Activated T-cell treated with anti-CD3 and anti-CD28 coated beads, Interleukin-2, amount 50 U/mL, for 48 hours (primary cell): ENCODE measurements at regions not wholly inside any gene's neighbourhood (a gene's known extent, or its start where the extent isn't known, plus 50 kb on each side); places are given as distances from the start of the nearest gene placed in this dataset.
A peak's percentile ranks its signal among the peaks of the same experiment; 100 is the strongest.

Experiments used
- DNase-seq, 2 experiments: peaks; one replicate each; pipeline ENCODE4 v3.0.0-alpha.2; 2020

DNA sequence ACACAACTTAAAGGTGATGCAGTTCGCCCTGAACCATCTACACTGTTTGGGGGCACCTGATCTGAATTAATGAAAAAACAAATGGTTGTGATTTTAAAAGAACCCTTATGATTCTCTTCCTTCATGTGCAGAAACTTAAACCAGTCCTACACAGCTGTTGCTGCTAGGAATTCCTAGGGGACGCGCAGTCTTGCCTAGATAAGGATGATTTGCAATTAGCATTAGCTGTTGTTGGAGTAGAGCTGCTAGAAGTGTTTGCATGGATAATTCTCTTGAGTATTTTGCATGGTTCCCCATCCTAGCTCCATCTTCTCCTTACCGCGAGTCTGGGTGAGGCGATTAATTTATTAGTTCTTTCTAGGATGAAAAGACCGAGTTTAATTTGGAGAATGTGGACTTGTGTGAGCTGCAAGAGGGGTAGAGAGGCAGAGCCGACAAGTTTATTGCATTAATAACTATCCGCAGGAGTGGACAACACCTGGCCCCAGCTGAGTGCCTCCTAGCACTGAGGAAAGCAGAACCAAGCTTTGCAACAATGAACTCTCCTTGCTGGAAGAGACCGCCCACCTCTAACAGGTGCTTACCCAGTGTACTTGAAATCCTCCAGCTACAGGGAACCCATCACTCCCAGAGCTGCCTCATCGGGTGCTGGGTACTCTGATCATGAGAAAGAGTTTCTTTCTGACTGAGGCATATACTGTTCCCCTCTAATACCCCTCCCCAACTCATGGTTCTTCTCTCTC is 75.0 kb upstream of the WNT7A start:
- DNase-seq, result no peak

DNA sequence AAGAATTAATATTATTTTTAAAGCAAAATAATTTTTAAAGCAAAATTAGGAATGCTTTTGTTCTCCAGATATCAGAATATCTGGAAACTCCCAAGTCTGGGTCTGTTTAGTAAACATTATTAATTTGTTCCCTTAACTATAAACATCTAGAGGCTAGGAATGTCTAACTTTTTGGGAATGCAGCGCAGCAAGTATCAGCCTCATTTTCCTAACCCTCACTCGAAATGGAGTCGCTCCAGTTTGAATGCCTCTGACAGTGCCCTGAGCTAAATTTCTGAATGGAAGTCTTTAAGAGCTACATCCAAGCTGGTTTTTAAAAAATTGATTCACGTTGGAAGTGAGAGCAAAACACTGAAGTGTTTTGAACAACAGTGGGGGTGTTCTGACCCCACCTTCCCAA is 74.4 kb upstream of the WNT7A start:
- DNase-seq, result no peak

GRCh38 chr3:13951184-13951583 is 71.3 kb upstream of the WNT7A start:
- no peak for DNase-seq

DNA sequence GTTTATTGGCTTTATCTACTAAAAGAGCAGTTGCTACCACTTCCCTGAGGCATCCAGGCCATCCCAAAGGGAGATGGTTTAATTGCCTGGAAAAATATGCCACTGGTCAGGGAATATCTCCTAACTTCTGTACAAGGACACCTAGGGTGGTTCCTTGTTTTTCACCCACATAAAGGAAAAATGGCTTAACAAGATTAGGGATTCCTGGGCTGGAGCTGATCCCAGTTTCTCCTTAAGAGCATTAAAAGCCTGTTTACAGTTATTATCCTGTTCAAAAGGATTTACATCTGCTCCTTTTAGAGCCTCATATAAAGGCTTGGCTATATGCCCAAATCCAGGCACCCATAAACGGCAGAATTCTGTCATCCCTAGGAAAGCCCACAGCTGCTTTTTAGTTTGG is 70.2 kb upstream of the WNT7A start:
- DNase-seq, result no peak

DNA sequence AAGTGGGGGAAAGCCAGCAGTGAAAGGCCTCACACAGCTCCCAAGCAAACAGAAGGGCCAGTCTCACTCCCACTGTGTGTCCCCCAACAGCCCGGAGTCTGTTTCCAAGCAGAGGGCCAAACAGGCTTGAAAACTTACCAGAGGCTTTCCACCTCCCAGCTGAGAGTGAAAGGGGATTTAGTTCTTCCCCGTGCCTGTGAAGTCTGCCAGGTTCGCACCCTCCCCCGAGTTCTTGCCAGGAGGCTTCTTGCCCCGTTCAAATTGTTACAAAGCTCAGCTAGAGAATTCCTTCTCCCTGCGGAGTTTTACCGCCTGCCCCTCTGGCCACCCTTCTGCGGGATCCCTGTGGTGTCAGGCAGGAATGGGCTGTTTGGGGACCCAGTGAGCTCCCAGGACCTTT is 68.0 kb upstream of the WNT7A start:
- DNase-seq, result no peak

DNA sequence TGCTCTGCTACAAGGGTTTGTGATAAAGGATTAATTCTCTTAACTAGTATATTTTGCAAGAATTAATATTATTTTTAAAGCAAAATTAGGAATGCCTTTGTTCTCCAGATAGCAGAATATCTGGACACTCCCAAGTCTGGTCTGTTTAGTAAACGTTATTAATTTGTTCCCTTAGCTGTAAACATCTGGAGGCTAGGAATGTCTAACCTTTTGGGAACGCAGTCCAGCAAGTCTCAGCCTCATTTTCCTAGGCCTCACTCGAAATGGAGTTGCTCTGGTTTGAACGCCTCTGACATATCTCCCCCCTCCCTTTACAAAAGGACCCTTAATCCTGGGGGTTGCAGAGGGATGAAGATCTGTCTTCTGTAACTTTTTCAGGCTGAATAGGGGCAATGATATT is 59.3 kb upstream of the WNT7A start:
- DNase-seq, result no peak

DNA sequence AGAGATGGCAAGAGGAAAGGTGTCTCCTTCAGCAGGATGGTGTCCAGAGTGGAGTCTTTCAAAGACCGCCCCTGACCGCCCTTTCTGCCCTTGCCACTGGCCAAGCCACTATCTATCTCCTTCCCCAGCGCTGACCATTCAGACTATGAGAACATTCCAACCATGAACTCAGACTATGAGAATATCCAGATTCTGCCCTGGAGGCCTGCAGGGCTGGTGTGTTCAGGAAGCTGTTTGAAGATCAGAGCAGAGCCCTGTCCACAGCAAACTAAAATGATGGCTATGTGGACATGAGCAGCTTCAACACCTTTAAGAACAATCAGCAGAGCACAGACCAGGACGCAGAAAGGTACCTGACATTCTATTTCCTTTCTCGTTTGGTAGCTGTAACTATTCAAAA is 57.3 kb upstream of the WNT7A start:
- DNase-seq, result no peak

GRCh38 chr3:13935494-13936094 is 55.7 kb upstream of the WNT7A start:
- DNase-seq, result no peak

DNA sequence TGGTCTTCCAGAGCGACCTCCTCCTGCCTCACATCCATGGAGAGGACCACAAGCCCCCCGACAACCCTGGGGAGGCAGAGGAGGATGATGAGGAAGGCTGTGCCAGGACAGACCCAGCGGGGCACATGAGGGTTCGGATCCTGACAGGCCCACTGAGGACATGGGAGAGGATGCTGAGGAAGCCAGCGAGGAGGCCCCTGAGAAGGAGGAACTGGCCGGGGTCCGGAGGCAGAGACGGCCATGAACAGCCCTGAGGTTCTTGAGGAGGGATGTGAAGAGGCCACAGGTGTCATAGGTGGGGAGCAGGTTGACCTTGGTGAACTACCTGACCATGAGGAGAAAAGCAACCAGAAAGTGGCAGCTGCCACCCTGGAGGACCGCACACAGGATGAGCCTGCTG is 54.9 kb upstream of the WNT7A start:
- no peak for DNase-seq

DNA sequence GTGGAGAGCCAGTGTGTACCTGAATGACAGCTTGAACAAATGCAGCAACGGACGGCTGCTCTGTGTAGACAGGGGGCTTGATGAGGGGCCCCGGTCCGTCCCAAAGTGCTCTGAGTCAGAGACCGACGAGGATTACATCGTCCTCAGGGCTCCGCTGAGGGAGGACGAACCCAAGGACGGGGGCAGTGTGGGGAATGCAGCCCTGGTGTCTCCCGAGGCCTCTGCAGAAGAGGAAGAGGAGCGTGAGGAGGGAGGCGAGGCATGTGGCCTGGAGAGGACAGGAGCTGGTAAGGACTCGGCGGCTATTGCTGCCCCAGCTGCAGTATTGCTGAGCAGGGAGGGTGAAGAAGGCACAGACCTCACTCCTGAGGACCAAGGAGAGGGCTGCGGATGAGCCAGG is 54.4 kb upstream of the WNT7A start:
- DNase-seq, result no peak

DNA sequence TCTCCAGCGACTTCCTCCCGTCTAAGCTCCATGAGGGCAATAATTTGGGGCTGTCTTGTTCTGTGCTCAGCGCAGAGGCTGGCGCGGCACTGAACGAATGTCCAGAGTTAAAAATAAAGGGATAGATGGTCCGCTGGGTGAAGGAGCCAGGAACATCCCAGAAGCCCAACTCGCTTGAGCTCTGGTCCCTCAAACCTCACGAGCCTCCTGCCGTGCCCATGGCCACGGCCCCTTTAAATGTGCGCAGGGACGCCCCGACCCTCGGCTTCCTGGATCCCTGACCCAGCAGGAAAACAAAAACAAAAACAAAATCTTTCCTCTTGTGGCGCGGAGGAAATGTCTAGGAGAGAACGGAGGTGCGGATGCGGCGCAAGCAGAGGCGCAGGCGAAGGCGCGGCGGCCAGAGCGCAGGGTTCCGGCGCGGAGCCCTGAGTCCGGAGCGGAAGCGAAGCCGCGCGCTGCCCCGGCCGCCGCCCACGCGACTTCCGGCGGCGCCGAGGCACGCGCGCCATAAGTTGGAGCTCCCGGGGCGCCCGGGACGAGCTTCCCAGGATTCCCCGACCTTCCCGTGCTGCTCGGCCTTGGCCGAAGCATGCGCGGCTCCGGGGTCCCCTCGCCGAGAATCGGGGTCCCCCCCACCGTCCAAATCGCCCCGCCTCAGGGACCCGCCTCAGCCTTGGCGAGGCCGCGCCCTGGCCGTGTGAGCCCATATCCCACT is 52.9 kb upstream of the WNT7A start:
- peak; percentile 23 to 27 for DNase-seq

DNA sequence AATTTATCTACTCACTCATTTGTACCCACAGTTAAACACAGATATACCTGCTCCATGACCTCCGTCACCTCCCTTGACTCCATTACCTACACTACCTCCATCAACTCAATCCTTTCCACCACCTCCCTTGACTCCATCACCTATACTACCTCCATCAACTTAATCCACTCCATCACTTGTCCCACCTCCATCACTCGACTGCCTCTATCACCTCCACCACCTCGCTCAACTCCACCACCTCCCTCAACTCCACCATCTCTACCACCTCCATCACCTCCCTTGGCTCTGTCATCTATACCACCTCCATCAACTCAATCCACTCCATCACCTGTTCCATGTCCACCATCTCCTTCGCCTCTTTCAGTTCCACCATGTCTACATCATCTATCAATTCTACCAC is 51.3 kb upstream of the WNT7A start:
- no peak for DNase-seq
